HL-60 (cell line): ENCODE measurements at regions not wholly inside any gene's neighbourhood (a gene's known extent, or its start where the extent isn't known, plus 50 kb on each side); places are given as distances from the start of the nearest gene placed in this dataset.

Experiments
- DNase-seq, 2 experiments: peaks; one replicate each; pipeline ENCODE4 v3.0.0-alpha.2; 2010 to 2020; ENCODE audit warnings: low read depth in 1 of 2, low spot score in 1 of 2
- H3K27ac ChIP-seq: fragments of 250-450 bp; sonication (Bioruptor Pico); replicated peaks from 2 replicates; pipeline ENCODE4 v1.5.1; 2020; ENCODE audit warnings: mild to moderate bottlenecking, moderate library complexity
- H3K27me3 ChIP-seq: fragments of 250-450 bp; sonication (Bioruptor Pico); 2 replicates; pipeline ENCODE4 v1.5.1; 2021; ENCODE audit warnings: mild to moderate bottlenecking, moderate library complexity; ENCODE audit not compliant: insufficient read depth, poor library complexity, severe bottlenecking
- H3K4me3 ChIP-seq: replicated peaks from 2 replicates; pipeline ENCODE4 v1.5.1; 2011; ENCODE audit warnings: mild to moderate bottlenecking, control low read depth, low read length; ENCODE audit not compliant: insufficient read depth
- GABPA ChIP-seq: IDR thresholded peaks from 2 replicates; pipeline ENCODE4 v1.6.1; 2012; ENCODE audit warnings: low read depth
- POLR2AphosphoS5 ChIP-seq: IDR thresholded peaks from 2 replicates; pipeline ENCODE4 v1.6.1; 2012; ENCODE audit warnings: low read depth
- REST ChIP-seq: IDR thresholded peaks from 2 replicates; pipeline ENCODE4 v1.6.1; 2012; ENCODE audit warnings: low read depth; ENCODE audit not compliant: insufficient replicate concordance
- SPI1 ChIP-seq: IDR thresholded peaks from 2 replicates; pipeline ENCODE4 v1.6.1; 2012; ENCODE audit warnings: low read depth, mild to moderate bottlenecking, borderline replicate concordance
- TF ChIP-seq, protein P1 (sequence below): IDR thresholded peaks from one replicate; pipeline ENCODE4 v1.5.1; 2011; ENCODE audit warnings: low read length, control low read depth, inconsistent platforms; ENCODE audit not compliant: insufficient read depth

DNA sequence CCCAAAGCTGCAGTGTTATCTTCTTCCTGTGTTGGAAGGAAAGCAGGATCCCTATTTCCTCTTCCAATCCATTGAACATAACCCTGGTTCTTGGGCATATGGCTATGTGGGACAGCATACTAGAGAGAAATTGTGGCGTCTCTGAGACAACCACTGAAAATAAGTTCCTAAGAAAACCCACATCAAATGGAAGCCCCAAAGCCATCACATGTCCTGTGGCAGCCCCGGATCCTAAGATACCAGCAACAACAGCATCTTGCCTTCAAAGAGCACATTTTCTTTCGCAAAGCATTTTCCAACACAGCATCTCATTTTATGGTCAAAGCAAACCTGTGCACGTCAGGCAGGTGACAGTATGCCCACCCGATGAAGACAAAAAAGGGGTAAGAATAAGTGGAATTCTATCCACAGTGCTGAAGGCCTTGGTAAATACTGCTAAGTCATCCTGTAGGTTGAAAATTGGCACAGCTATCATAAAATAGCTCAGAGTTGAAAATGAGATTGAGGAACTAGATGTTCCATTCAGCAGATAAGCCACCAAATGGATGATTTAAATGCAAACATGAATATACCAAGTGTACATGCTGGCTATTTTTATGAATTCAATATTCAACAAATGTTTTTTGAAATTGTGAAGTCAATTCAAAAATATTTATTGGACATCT is 232.2 kb downstream of the DLEU7 start:
- Histone ChIP-seq H3K4me3 (no peak overlapping the region), H3K27me3 (no peaks in the 10 kb centered on the region), H3K27ac (no peak overlapping the region)
- TF ChIP-seq, protein P1, sequence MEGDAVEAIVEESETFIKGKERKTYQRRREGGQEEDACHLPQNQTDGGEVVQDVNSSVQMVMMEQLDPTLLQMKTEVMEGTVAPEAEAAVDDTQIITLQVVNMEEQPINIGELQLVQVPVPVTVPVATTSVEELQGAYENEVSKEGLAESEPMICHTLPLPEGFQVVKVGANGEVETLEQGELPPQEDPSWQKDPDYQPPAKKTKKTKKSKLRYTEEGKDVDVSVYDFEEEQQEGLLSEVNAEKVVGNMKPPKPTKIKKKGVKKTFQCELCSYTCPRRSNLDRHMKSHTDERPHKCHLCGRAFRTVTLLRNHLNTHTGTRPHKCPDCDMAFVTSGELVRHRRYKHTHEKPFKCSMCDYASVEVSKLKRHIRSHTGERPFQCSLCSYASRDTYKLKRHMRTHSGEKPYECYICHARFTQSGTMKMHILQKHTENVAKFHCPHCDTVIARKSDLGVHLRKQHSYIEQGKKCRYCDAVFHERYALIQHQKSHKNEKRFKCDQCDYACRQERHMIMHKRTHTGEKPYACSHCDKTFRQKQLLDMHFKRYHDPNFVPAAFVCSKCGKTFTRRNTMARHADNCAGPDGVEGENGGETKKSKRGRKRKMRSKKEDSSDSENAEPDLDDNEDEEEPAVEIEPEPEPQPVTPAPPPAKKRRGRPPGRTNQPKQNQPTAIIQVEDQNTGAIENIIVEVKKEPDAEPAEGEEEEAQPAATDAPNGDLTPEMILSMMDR, result no peak
- DNase-seq, result no peak

DNA sequence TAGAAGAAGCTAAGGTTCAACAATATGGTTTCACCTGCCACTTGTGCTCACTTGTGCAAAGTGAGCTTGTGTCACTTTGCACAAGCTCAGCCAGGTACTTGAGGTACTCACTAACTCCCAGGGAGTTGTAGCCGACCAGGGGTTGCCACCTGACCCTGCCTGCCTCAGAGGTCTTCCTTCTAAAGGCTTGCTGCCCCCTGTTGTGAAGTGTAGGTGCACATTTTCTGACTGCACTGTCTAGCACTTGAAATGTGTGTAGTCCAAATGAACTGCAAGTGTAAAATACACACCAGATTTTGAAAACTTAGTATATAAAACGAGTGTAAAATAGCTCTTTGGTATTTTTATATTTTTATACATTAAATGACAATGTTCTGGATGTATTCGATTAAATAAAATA is 230.8 kb downstream of the DLEU7 start:
- no peak for DNase-seq
- H3K27ac ChIP-seq, result no peak overlapping the region
- H3K4me3 ChIP-seq, result no peak overlapping the region
- no peaks in the 10 kb centered on the region for H3K27me3 ChIP-seq
- TF ChIP-seq REST, result no peak
- no peak for TF ChIP-seq GABPA
- TF ChIP-seq, protein P1, result no peak
- TF ChIP-seq SPI1, result no peak
- TF ChIP-seq POLR2AphosphoS5, result no peak

GRCh38 chr13:50613356-50613831 is 230.1 kb downstream of the DLEU7 start:
- no peak overlapping the region for H3K4me3 ChIP-seq
- H3K27me3 ChIP-seq, result no peaks in the 10 kb centered on the region
- no peak overlapping the region for H3K27ac ChIP-seq
- no peak for DNase-seq
- TF ChIP-seq, protein P1, result no peak
- TF ChIP-seq POLR2AphosphoS5, result no peak
- no peak for TF ChIP-seq SPI1
- TF ChIP-seq GABPA, result no peak
- no peak for TF ChIP-seq REST

DNA sequence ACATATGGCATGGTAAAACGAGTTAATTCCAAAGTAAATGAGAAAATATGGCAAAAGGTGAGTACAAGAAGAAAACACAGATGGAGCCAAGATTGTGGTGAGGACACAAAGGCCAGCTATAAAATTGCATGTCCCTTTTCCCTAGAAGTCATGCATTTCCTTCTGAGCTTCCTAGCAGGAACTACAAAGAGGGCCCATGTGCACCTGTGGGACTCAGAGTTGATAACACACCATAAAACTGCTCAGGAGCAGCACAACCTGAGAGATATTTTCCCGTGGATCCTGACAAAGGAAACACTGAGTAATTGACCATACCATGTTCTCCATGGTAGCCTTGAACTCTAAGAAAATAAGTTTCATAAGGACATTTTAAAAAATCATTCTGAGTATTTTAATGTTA is 228.3 kb downstream of the DLEU7 start:
- H3K27me3 ChIP-seq, result no peaks in the 10 kb centered on the region
- TF ChIP-seq REST (no peak), POLR2AphosphoS5 (no peak), SPI1 (no peak), GABPA (no peak)
- TF ChIP-seq, protein P1, result no peak
- H3K4me3 ChIP-seq, result no peak overlapping the region
- no peak for DNase-seq
- no peak overlapping the region for H3K27ac ChIP-seq
